ENCODE measurements at regions not wholly inside any gene's neighbourhood (a gene's known extent, or its start where the extent isn't known, plus 50 kb on each side); places are given as distances from the start of the nearest gene placed in this dataset.

GRCh38 chr11:110518809-110519514, 89.2 kb downstream of the FDX1 start:
- TF ChIP-seq ZNF776 (tag by site-specific recombination; IDR thresholded peaks at IDR 0.05; ENCODE audit: borderline replicate concordance) (no peak), YY2 (tag by site-specific recombination; IDR thresholded peaks at IDR 0.05) (no peak), ZNF560 (tag by site-specific recombination; IDR thresholded peaks at IDR 0.05; ENCODE audit: borderline replicate concordance) (no peak), ZSCAN5A (tag by site-specific recombination; IDR thresholded peaks at IDR 0.05) (no peak)
- Histone ChIP-seq H3K36me3 (ENCODE audit: control insufficient read depth in 2 of 2, insufficient read depth in 1 of 2, low read length in 2 of 2) (no peaks in the 10 kb centered on the region), H3K9me3 (ENCODE audit: control insufficient read depth, insufficient read depth, low read depth, low read length) (no peaks in the 10 kb centered on the region), H3K4me3 (ENCODE audit: low read depth, low read length) (no peak overlapping the region), H3K4me1 (ENCODE audit: control insufficient read depth, insufficient read depth, low read length) (no peaks in the 10 kb centered on the region), H3K27ac (ENCODE audit: extremely low read depth, low read depth, low read length) (no peak overlapping the region)
- ChIA-PET POLR2A (no interaction called here), CTCF (no interaction called here)

DNA sequence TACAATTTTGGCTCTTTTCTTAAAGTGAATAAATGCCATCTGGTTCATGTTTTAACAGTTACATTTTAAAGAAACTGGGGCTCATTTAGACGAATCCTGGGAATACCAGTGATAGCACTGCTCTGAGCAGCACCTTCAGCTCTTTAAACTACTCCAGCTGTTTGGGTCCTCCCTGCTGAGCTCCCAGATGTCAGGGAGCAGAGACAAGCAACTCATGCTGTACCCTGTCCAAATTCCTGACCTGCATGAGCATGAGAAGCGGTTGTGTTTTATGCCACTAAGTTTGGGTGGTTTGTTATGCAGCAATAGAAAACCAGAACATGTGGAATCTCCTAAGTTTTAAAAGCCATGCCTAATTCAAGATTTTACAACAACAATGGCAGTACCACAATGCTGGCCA, 90.0 kb downstream of the FDX1 start:
- Histone ChIP-seq H3K4me3 (ENCODE audit: low read depth, low read length) (no peak overlapping the region), H3K36me3 (ENCODE audit: control insufficient read depth in 2 of 2, insufficient read depth in 1 of 2, low read length in 2 of 2) (no peaks in the 10 kb centered on the region), H3K27ac (ENCODE audit: extremely low read depth, low read depth, low read length) (no peak overlapping the region), H3K4me1 (ENCODE audit: control insufficient read depth, insufficient read depth, low read length) (no peaks in the 10 kb centered on the region), H3K9me3 (ENCODE audit: control insufficient read depth, insufficient read depth, low read depth, low read length) (no peaks in the 10 kb centered on the region)
- ChIA-PET POLR2A (no interaction called here), CTCF (no interaction called here)
- no peak for TF ChIP-seq ZNF221 (tag by site-specific recombination; IDR thresholded peaks at IDR 0.05; ENCODE audit: borderline replicate concordance)

DNA sequence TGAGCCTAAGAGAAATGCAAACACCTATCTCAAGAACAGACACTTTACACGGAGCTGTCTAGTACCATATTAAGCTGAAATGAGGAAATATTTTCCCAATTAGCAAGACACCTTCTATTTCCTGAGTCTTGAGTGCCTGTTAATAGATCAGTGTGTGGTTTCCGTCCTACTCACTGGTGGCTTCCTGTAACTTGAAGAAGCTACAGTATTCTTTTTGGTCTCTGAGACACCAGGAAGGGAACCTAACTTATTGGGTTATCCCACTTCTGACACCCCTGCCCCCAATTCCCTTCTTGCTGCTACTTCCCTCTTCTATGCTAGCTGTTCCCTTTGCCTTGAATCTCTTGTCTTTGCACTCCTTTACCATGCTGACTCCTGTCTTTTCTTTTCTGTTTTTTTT, 92.7 kb downstream of the FDX1 start:
- ChIA-PET POLR2A (no interaction called here), CTCF (no interaction called here)
- no peaks in the 10 kb centered on the region for H3K4me1 ChIP-seq (ENCODE audit: control insufficient read depth, insufficient read depth, low read length)
- no peaks in the 10 kb centered on the region for H3K9me3 ChIP-seq (ENCODE audit: control insufficient read depth, insufficient read depth, low read depth, low read length)
- H3K27ac ChIP-seq (ENCODE audit: extremely low read depth, low read depth, low read length), result no peak overlapping the region
- TF ChIP-seq ZNF404 (tag by site-specific recombination; IDR thresholded peaks at IDR 0.05) (no peak), ZNF423 (tag by site-specific recombination; IDR thresholded peaks at IDR 0.05) (no peak), CTCF (tag by site-specific recombination; IDR thresholded peaks at IDR 0.05) (no peak), ZNF157 (tag by site-specific recombination; IDR thresholded peaks at IDR 0.05) (no peak), KLF8 (tag by site-specific recombination; IDR thresholded peaks at IDR 0.05) (no peak), ZNF10 (tag by site-specific recombination; IDR thresholded peaks at IDR 0.05) (no peak), ZNF48 (tag by site-specific recombination; IDR thresholded peaks at IDR 0.05) (no peak)
- H3K36me3 ChIP-seq (ENCODE audit: control insufficient read depth in 2 of 2, insufficient read depth in 1 of 2, low read length in 2 of 2), result no peaks in the 10 kb centered on the region
- no peak overlapping the region for H3K4me3 ChIP-seq (ENCODE audit: low read depth, low read length)

DNA sequence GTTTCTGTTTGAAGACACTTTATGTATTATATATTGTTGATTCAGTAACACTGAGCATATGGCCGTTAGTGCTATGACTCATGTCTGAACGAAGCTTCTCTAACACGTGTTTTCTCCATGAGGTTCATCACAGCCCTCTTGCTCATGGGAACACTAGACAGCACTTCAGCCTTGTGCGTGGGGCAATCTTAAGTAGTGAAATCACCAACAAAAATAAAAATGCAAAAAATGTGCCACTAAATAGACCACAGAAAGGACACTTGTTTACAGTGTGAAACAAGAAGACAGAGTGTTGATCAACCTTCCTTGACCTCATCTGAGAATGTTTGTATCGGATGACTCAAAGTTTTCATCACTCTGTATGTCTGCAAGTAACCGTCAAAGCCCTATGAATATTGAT, 94.5 kb downstream of the FDX1 start:
- H3K9me3 ChIP-seq (ENCODE audit: control insufficient read depth, insufficient read depth, low read depth, low read length), result no peaks in the 10 kb centered on the region
- H3K4me3 ChIP-seq (ENCODE audit: low read depth, low read length), result no peak overlapping the region
- no peak for TF ChIP-seq ZNF501 (tag by site-specific recombination; IDR thresholded peaks at IDR 0.05)
- TF ChIP-seq SETDB1 (IDR thresholded peaks at IDR 0.05; ENCODE audit: insufficient read length, low read length), result peak; percentile 21
- TF ChIP-seq ZNF175 (tag by site-specific recombination; IDR thresholded peaks at IDR 0.05), result no peak
- no peak for TF ChIP-seq ZNF776 (tag by site-specific recombination; IDR thresholded peaks at IDR 0.05; ENCODE audit: borderline replicate concordance)
- no peak for TF ChIP-seq ZNF654 (tag by site-specific recombination; IDR thresholded peaks at IDR 0.05; ENCODE audit: low read depth)
- no peak for TF ChIP-seq ZNF624 (tag by site-specific recombination; IDR thresholded peaks at IDR 0.05)
- TF ChIP-seq KLF10 (tag by site-specific recombination; IDR thresholded peaks at IDR 0.05), result no peak
- TF ChIP-seq ZNF335 (tag by site-specific recombination; conservative IDR thresholded peaks at IDR 0.05), result no peak
- H3K27ac ChIP-seq (ENCODE audit: extremely low read depth, low read depth, low read length), result no peak overlapping the region
- no peaks in the 10 kb centered on the region for H3K4me1 ChIP-seq (ENCODE audit: control insufficient read depth, insufficient read depth, low read length)
- ChIA-PET POLR2A (no interaction called here), CTCF (no interaction called here)
- H3K36me3 ChIP-seq (ENCODE audit: control insufficient read depth in 2 of 2, insufficient read depth in 1 of 2, low read length in 2 of 2), result no peaks in the 10 kb centered on the region

All from HEK293 (cell line).